KMS-11 (cell line): ENCODE measurements at regions not wholly inside any gene's neighbourhood (a gene's known extent, or its start where the extent isn't known, plus 50 kb on each side); places are given as distances from the start of the nearest gene placed in this dataset.
"Not testable (repeated sequence)": the region's sequence is repeated elsewhere in the genome, so short reads cannot be mapped to it uniquely, and the experiment has no call there.

Source experiments
- H2AFZ ChIP-seq: fragments of 200-600 bp; sonication (generic); 2 replicates; pipeline ENCODE4 v1.6.1; 2016; ENCODE audit warnings: antibody characterized with exemption, mixed run types, low read depth
- H3K27ac ChIP-seq: fragments of 200-600 bp; sonication (generic); 2 replicates; pipeline ENCODE4 v1.6.1; 2016; ENCODE audit warnings: mild to moderate bottlenecking, mixed run types
- H3K27me3 ChIP-seq: fragments of 200-600 bp; sonication (generic); 2 replicates; pipeline ENCODE4 v1.6.1; 2017; ENCODE audit warnings: mild to moderate bottlenecking, low read depth, mixed run types, moderate library complexity; ENCODE audit not compliant: insufficient read depth
- H3K36me3 ChIP-seq: fragments of 200-600 bp; sonication (generic); 2 replicates; pipeline ENCODE4 v1.6.1; 2017; ENCODE audit warnings: mild to moderate bottlenecking, mixed run types; ENCODE audit not compliant: insufficient read depth
- H3K4me1 ChIP-seq: fragments of 200-600 bp; sonication (generic); 2 replicates; pipeline ENCODE4 v1.6.1; 2016; ENCODE audit warnings: mild to moderate bottlenecking, low read depth, mixed run types; ENCODE audit not compliant: poor library complexity, severe bottlenecking
- H3K4me2 ChIP-seq: fragments of 200-600 bp; sonication (generic); 2 replicates; pipeline ENCODE4 v1.7.0; 2016; ENCODE audit warnings: mild to moderate bottlenecking, mixed run types
- H3K4me3 ChIP-seq: fragments of 200-600 bp; sonication (generic); IDR thresholded peaks from 2 replicates; pipeline ENCODE4 v1.6.1; 2017; ENCODE audit warnings: low read depth, low read length, mixed read lengths; ENCODE audit not compliant: insufficient read depth
- H3K79me2 ChIP-seq: fragments of 200-600 bp; sonication (generic); 2 replicates; pipeline ENCODE4 v1.6.1; 2016; ENCODE audit warnings: low read depth, mixed run types; ENCODE audit not compliant: insufficient read depth
- H3K9ac ChIP-seq: fragments of 200-600 bp; sonication (generic); 2 replicates; pipeline ENCODE4 v1.6.1; 2016; ENCODE audit warnings: mild to moderate bottlenecking, mixed run types
- H4K20me1 ChIP-seq: fragments of 200-600 bp; sonication (generic); 2 replicates; pipeline ENCODE4 v1.6.1; 2016; ENCODE audit warnings: mild to moderate bottlenecking, mixed run types; ENCODE audit not compliant: insufficient read depth
- TF ChIP-seq, protein P1 (sequence below): fragments of 200-600 bp; sonication (generic); conservative IDR thresholded peaks from 2 replicates; pipeline ENCODE4 v1.6.1; 2017; ENCODE audit warnings: low read depth, mild to moderate bottlenecking, antibody characterized with exemption, low read length, moderate library complexity, mixed read lengths

DNA sequence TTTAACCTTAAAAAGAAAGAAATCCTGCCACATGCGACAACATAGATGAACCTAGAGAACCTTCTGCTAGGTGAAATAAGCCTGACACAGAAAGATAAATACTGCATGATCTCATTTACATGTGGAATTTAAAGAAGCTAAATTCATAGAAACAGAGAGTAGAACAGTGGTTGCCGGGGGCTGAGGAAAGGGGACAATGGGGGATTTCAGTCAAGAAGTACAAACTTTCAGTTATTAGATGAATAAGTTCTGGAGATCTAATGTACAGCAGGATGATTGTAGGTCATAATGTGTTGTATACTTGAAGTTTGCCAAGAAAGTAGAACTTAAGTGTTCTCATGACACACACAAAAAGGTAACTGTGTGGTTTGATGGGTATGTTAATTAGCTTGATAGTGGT is 204.3 kb upstream of the PRSS16 start:
- Histone ChIP-seq H3K4me3 (no peak overlapping the region), H3K27ac (no peak overlapping the region), H3K4me2 (no peak overlapping the region), H3K36me3 (no peaks in the 10 kb centered on the region), H3K27me3 (no peaks in the 10 kb centered on the region), H4K20me1 (no peaks in the 10 kb centered on the region), H3K9ac (no peak overlapping the region), H2AFZ (no peak overlapping the region), H3K4me1 (peaks cover 16% of the 10 kb centered on the region), H3K79me2 (no peaks in the 10 kb centered on the region)
- TF ChIP-seq, protein P1, sequence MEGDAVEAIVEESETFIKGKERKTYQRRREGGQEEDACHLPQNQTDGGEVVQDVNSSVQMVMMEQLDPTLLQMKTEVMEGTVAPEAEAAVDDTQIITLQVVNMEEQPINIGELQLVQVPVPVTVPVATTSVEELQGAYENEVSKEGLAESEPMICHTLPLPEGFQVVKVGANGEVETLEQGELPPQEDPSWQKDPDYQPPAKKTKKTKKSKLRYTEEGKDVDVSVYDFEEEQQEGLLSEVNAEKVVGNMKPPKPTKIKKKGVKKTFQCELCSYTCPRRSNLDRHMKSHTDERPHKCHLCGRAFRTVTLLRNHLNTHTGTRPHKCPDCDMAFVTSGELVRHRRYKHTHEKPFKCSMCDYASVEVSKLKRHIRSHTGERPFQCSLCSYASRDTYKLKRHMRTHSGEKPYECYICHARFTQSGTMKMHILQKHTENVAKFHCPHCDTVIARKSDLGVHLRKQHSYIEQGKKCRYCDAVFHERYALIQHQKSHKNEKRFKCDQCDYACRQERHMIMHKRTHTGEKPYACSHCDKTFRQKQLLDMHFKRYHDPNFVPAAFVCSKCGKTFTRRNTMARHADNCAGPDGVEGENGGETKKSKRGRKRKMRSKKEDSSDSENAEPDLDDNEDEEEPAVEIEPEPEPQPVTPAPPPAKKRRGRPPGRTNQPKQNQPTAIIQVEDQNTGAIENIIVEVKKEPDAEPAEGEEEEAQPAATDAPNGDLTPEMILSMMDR: no peak

DNA sequence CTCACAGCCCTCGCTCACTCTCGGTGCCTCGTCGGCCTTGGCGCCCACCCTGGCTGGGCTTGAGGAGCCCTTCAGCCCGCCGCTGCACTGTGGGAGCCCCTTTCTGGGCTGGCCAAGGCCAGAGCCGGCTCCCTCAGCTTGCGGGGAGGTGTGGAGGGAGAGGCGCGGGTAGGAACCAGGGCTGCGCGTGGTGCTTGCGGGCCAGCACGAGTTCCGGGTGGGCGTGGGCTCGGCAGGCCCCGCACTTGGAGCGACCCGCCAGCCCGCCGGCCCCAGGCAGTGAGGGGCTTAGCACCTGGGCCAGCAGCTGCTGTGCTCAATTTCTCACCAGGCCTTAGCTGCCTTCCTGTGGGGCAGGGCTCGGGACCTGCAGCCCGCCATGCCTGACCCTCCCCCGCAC is 202.4 kb upstream of the PRSS16 start:
- not testable (repeated sequence) for H3K79me2 ChIP-seq, H3K4me2 ChIP-seq, H3K36me3 ChIP-seq, H3K27me3 ChIP-seq, H3K4me1 ChIP-seq, H3K27ac ChIP-seq, H2AFZ ChIP-seq, H3K9ac ChIP-seq, H4K20me1 ChIP-seq, H3K4me3 ChIP-seq

DNA sequence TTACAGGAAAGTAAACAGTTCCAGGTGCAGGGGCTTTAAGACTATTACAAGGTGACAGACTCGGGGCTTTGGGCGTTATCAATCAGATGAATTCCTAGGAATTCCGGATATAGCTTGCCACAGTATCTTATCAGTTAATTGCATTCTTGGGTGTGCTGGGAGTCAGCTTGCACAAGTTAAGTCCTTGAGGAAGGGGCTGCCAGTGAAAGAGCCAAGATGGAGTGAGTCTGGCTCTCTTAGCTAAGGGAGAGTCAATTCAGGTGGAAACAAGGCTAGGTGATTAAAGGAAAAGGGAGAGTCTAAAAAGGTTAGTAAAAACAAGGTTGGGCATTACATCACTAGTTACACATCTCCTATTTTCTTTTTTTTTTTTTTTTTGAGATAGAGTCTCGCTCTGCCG is 199.8 kb upstream of the PRSS16 start:
- H3K4me1 ChIP-seq, H3K27ac ChIP-seq, H3K9ac ChIP-seq: not testable (repeated sequence)

DNA sequence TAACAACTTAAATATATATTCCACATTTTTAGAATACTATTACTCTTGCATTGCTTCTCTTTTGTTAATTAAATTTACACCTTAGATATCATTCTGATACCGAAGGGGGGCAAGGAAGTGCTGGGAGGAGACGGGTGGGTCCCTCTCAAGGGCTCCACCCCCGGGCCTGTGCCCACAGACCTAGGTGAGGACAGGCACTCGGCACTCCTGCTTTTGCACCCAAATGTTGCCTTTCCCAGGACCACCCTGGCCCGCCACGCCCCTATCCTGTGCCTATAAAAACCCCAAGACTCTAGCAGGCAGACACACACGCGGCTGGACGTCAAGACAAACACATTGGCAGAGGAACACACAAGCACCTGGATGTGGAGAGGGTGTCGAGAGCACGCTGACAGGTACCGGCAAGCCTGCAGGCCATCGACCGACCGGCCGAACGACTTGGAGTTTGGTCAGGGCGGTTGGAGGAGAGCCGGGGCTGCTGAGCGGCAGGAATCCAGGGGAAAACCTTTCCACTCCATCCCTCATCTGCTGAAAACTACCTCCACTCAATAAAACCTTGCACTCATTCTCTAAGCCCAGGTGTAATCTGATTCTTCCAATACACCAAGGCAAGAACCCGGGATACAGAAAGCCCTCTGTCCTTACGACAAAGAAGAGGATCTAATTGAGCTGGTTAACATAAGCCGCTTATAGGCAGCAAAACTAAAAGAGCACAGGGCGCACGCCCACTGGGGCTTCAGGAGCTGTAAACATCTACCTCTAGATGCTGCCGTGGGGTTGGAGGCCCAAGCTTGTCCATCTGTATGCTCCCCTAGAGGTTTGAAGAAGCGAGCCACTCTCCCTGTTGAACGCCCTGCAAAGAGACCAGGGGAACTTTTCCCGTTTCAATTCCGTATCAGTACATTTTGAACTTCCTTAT is 197.4 kb upstream of the PRSS16 start:
- Histone ChIP-seq H3K27ac (no peak overlapping the region), H3K27me3 (no peaks in the 10 kb centered on the region), H4K20me1 (no peaks in the 10 kb centered on the region), H3K36me3 (no peaks in the 10 kb centered on the region), H3K4me3 (no peak overlapping the region), H3K4me1 (no peaks in the 10 kb centered on the region), H2AFZ (no peak overlapping the region), H3K4me2 (no peak overlapping the region), H3K9ac (no peak overlapping the region), H3K79me2 (no peaks in the 10 kb centered on the region)
- TF ChIP-seq, protein P1: no peak

More for the DNA sequence above, 199.8 kb upstream of the PRSS16 start:
- not testable (repeated sequence) for H3K79me2 ChIP-seq, H3K27me3 ChIP-seq, H3K4me2 ChIP-seq, H3K4me3 ChIP-seq, H2AFZ ChIP-seq, H4K20me1 ChIP-seq, H3K36me3 ChIP-seq

DNA sequence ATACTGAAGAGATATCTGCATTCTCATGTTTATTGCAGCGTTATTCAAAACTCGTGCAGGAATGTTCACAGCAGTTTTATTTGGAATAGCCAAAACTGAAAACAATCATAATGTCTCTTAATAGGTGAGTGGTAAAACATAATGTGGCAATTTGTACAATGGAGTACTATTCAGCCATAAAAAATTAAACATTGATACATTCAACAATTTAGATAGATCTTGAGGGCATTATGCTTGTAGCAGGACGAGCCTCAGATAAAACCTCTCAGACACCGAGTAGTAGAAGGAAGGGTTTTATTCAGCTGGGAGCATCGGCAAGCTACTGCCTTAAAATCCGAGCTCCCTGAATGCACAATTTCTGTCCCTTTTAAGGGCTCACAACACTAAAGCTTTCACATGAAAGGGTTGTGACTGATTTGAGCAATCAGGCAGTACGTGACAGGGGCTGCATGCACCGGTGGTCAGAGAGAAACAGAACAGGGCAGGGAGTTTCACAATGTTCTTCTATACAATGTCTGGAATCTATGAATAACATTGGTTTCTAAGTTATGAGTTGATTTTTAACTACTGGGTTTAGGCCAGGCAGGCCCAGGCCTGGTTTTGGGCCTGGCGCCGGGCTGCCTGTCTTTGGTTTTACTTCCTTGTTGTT is 195.3 kb upstream of the PRSS16 start:
- H3K36me3 ChIP-seq, H3K79me2 ChIP-seq, H3K9ac ChIP-seq, H3K27ac ChIP-seq, H3K27me3 ChIP-seq, H2AFZ ChIP-seq, H3K4me2 ChIP-seq, H4K20me1 ChIP-seq, H3K4me1 ChIP-seq, H3K4me3 ChIP-seq: not testable (repeated sequence)

DNA sequence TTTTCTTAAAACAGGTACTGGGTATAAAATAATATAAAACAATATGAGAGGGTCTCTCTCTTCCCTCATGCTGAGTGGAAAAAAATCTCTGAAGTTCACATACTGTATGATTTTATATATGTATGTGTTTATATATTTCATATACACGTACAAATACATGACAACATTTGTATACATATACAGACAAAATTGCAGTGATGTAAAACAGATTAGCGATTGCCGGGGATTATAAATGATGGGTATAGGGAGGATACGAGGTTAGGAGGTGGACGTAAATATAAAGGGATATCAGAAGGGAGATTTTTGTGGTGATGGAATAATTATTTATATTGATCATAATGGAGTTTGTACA is 194.8 kb upstream of the PRSS16 start:
- H3K27me3 ChIP-seq: no peaks in the 10 kb centered on the region
- no peak overlapping the region for H2AFZ ChIP-seq
- TF ChIP-seq, protein P1: no peak
- H3K79me2 ChIP-seq: no peaks in the 10 kb centered on the region
- H4K20me1 ChIP-seq: no peaks in the 10 kb centered on the region
- no peaks in the 10 kb centered on the region for H3K4me1 ChIP-seq
- H3K4me3 ChIP-seq: no peak overlapping the region
- H3K4me2 ChIP-seq: no peak overlapping the region
- H3K36me3 ChIP-seq: no peaks in the 10 kb centered on the region
- H3K9ac ChIP-seq: no peak overlapping the region
- no peak overlapping the region for H3K27ac ChIP-seq
